HCT116 (cell line): ENCODE measurements at regions not wholly inside any gene's neighbourhood (a gene's known extent, or its start where the extent isn't known, plus 50 kb on each side); places are given as distances from the start of the nearest gene placed in this dataset.

Experiments
- ATAC-seq: fragments of 200-7000 bp; cut with Tn5 transposase; 2 replicates; pipeline ENCODE4 v1.9.1; 2020; ENCODE audit warnings: mild to moderate bottlenecking, moderate library complexity
- BruUV-seq: library from RNA; stranded (reverse); fragments of 400-500 nt; replicated peaks from 2 replicates; lab custom pipeline; 2021; lab: Mats Ljungman, UMichigan
- CTCF ChIA-PET: fragments of 300-600 bp; sonication (Branson Sonifier 250); formaldehyde crosslinking; loops from one replicate; lab custom pipeline; 2021; ENCODE audit warnings: antibody characterized with exemption; lab: Charles Lee
- POLR2A ChIA-PET: fragments of 300-600, 350-600 bp; sonication (Branson Sonifier 250); formaldehyde crosslinking; loops from one replicate; lab custom pipeline; 2021; ENCODE audit warnings: antibody characterized with exemption; lab: Charles Lee
- RAD21 ChIA-PET, 2 experiments: fragments of 300-600 bp; sonication (Branson Sonifier 250); formaldehyde crosslinking; loops; one replicate each; lab custom pipeline; 2023; ENCODE audit warnings: low total read pairs in 2 of 2; ENCODE audit not compliant: uncharacterized antibody in 2 of 2, unreplicated experiment in 2 of 2, low non-redundant PET in 1 of 2; lab: Charles Lee
- DNase-seq: peaks from one replicate; pipeline ENCODE4 v3.0.0-alpha.2; 2010; ENCODE audit warnings: low read depth, low spot score
- H2AFZ ChIP-seq: fragments of 200-600 bp; shearing (Covaris generic), sonication (generic); 2 replicates; pipeline ENCODE4 v1.6.1; 2017; ENCODE audit warnings: low read depth, mixed run types, mixed read lengths, antibody characterized with exemption, low read length; ENCODE audit not compliant: poor library complexity, severe bottlenecking
- H3K27ac ChIP-seq: 2 replicates; pipeline ENCODE4 v1.5.1; 2012; ENCODE audit warnings: low read depth, low read length
- H3K27me3 ChIP-seq: fragments of 200-600 bp; sonication (generic); 2 replicates; pipeline ENCODE4 v1.6.1; 2016; ENCODE audit warnings: mixed run types, low read length, mixed read lengths; ENCODE audit not compliant: insufficient read depth
- H3K36me3 ChIP-seq, 2 experiments: fragments of 200-500 bp in 1 of 2; fragments of 200-600 bp in 1 of 2; sonication (Bioruptor generic) in 1 of 2; sonication (generic) in 1 of 2; 2 replicates each; pipeline versions ENCODE4 v1.5.1 to v1.6.1; 2014 to 2016; ENCODE audit warnings: low read length in 2 of 2, inconsistent platforms in 1 of 2, mixed read lengths in 1 of 2, mixed run types in 1 of 2; ENCODE audit not compliant: insufficient read depth in 2 of 2, control insufficient read depth in 1 of 2
- H3K4me1 ChIP-seq, 2 experiments: fragments of 200-600 bp in 1 of 2; sonication (generic) in 1 of 2; 2 replicates each; pipeline versions ENCODE4 v1.5.1 to v1.6.1; 2012 to 2017; ENCODE audit warnings: low read length in 2 of 2, inconsistent platforms in 1 of 2, mild to moderate bottlenecking in 1 of 2, mixed read lengths in 1 of 2, mixed run types in 1 of 2, moderate library complexity in 1 of 2; ENCODE audit not compliant: insufficient read depth in 2 of 2, control insufficient read depth in 1 of 2
- H3K4me2 ChIP-seq: fragments of 200-600 bp; sonication (generic); 2 replicates; pipeline ENCODE4 v1.6.1; 2017; ENCODE audit warnings: mixed run types, low read length, mixed read lengths
- H3K4me3 ChIP-seq, 2 experiments: fragments of 200-600 bp in 1 of 2; sonication (generic) in 1 of 2; replicated peaks in 1 of 2; 2 replicates each; pipeline ENCODE4 v1.5.1; 2011 to 2016; ENCODE audit warnings: low read length in 2 of 2, control low read depth in 1 of 2, low read depth in 1 of 2, mild to moderate bottlenecking in 1 of 2, mixed read lengths in 1 of 2, mixed run types in 1 of 2
- H3K79me2 ChIP-seq: fragments of 200-600 bp; sonication (generic); 2 replicates; pipeline ENCODE4 v1.6.1; 2017; ENCODE audit warnings: mild to moderate bottlenecking, mixed run types, low read length, moderate library complexity, mixed read lengths; ENCODE audit not compliant: insufficient read depth
- H3K9ac ChIP-seq: fragments of 200-600 bp; sonication (generic); 2 replicates; pipeline ENCODE4 v1.6.1; 2016; ENCODE audit warnings: low read length, mixed read lengths
- H3K9me2 ChIP-seq: fragments of 200-600 bp; sonication (generic), shearing (Covaris generic); 2 replicates; pipeline ENCODE4 v1.6.1; 2017; ENCODE audit warnings: mixed run types, mild to moderate bottlenecking, moderate library complexity; ENCODE audit not compliant: insufficient read depth
- H3K9me3 ChIP-seq, 2 experiments: fragments of 200-500 bp in 1 of 2; fragments of 200-600 bp in 1 of 2; sonication (Bioruptor generic) in 1 of 2; sonication (generic) in 1 of 2; 2 replicates each; pipeline ENCODE4 v1.6.1; 2014 to 2017; ENCODE audit warnings: low read length in 2 of 2, mixed read lengths in 2 of 2, inconsistent platforms in 1 of 2, low read depth in 1 of 2, mild to moderate bottlenecking in 1 of 2, mixed run types in 1 of 2, moderate library complexity in 1 of 2; ENCODE audit not compliant: control insufficient read depth in 1 of 2, insufficient read depth in 1 of 2
- H4K20me1 ChIP-seq: fragments of 200-600 bp; sonication (generic), shearing (Covaris generic); 2 replicates; pipeline ENCODE4 v1.6.1; 2017; ENCODE audit warnings: mixed run types, mild to moderate bottlenecking, moderate library complexity; ENCODE audit not compliant: insufficient read depth
- CBX3 ChIP-seq: IDR thresholded peaks from 2 replicates; pipeline ENCODE4 v1.6.1; 2012; ENCODE audit warnings: low read depth
- CEBPB ChIP-seq: IDR thresholded peaks from 2 replicates; pipeline ENCODE4 v1.6.1; 2012; ENCODE audit warnings: low read depth
- EGR1 ChIP-seq: IDR thresholded peaks from 2 replicates; pipeline ENCODE4 v1.6.1; 2012; ENCODE audit warnings: low read depth
- ELF1 ChIP-seq: IDR thresholded peaks from 2 replicates; pipeline ENCODE4 v1.6.1; 2012; ENCODE audit warnings: low read depth, borderline replicate concordance
- EZH2 ChIP-seq: fragments of 200-600 bp; sonication (generic); IDR thresholded peaks from 2 replicates; pipeline ENCODE4 v1.6.1; 2017; ENCODE audit warnings: antibody characterized with exemption, mixed run types
- EZH2phosphoT487 ChIP-seq: fragments of 200-600 bp; IDR thresholded peaks from 2 replicates; pipeline ENCODE4 v1.6.1; 2018; ENCODE audit warnings: antibody characterized with exemption, borderline replicate concordance
- FOSL1 ChIP-seq: IDR thresholded peaks from 2 replicates; pipeline ENCODE4 v1.6.1; 2012; ENCODE audit warnings: low read depth
- JUND ChIP-seq: IDR thresholded peaks from 2 replicates; pipeline ENCODE4 v1.6.1; 2012
- POLR2A ChIP-seq: IDR thresholded peaks from 2 replicates; pipeline ENCODE4 v1.7.0; 2011; ENCODE audit warnings: borderline replicate concordance; ENCODE audit not compliant: insufficient read depth, insufficient read length; ENCODE audit errors: extremely low read depth
- POLR2AphosphoS5 ChIP-seq: IDR thresholded peaks from 2 replicates; pipeline ENCODE4 v1.6.1; 2011; ENCODE audit warnings: mild to moderate bottlenecking, low read depth, low read length, moderate library complexity
- SP1 ChIP-seq: IDR thresholded peaks from 2 replicates; pipeline ENCODE4 v1.6.1; 2012; ENCODE audit warnings: low read depth
- YY1 ChIP-seq: IDR thresholded peaks from 2 replicates; pipeline ENCODE4 v1.6.1; 2011; ENCODE audit warnings: low read length, low read depth, moderate library complexity, mild to moderate bottlenecking; ENCODE audit not compliant: insufficient replicate concordance; ENCODE audit errors: extremely low read depth
- ZFX ChIP-seq: fragments of 450-650 bp; IDR thresholded peaks from 2 replicates; pipeline ENCODE4 v1.6.1; 2017
- ZNF274 ChIP-seq: fragments of 200-500 bp; sonication (Bioruptor generic); IDR thresholded peaks from 2 replicates; pipeline ENCODE4 v1.6.1; 2014; ENCODE audit warnings: mild to moderate bottlenecking, low read depth, low read length, inconsistent platforms
- intact Hi-C: fragments of 100-400 bp; cut with micrococcal nuclease; formaldehyde crosslinking; loops from 2 replicates; pipeline ENCODE4 v1.10.0; 2022
- TF ChIP-seq, protein P1 (sequence below): IDR thresholded peaks from 2 replicates; pipeline ENCODE4 v1.6.1; 2011; ENCODE audit warnings: mild to moderate bottlenecking, low read length, moderate library complexity; ENCODE audit not compliant: insufficient replicate concordance; ENCODE audit errors: extremely low read depth
- TF ChIP-seq, protein P2 (sequence below), 3 experiments: fragments of 200-600 bp in 1 of 3; sonication (generic) in 1 of 3; IDR thresholded peaks in 2 of 3; conservative IDR thresholded peaks in 1 of 3; 2 replicates each; pipeline ENCODE4 v1.5.1; 2012 to 2017; ENCODE audit warnings: low read depth in 2 of 3, low read length in 2 of 3, antibody characterized with exemption in 1 of 3, borderline replicate concordance in 1 of 3, control low read depth in 1 of 3, mild to moderate bottlenecking in 1 of 3, mixed read lengths in 1 of 3, mixed run types in 1 of 3, moderate library complexity in 1 of 3; ENCODE audit not compliant: insufficient read depth in 1 of 3
- TF ChIP-seq, protein P3 (sequence below): IDR thresholded peaks from 2 replicates; pipeline ENCODE4 v1.6.1; 2012
- TF ChIP-seq, protein P4 (sequence below): IDR thresholded peaks from 2 replicates; pipeline ENCODE4 v1.6.1; 2012

DNA sequence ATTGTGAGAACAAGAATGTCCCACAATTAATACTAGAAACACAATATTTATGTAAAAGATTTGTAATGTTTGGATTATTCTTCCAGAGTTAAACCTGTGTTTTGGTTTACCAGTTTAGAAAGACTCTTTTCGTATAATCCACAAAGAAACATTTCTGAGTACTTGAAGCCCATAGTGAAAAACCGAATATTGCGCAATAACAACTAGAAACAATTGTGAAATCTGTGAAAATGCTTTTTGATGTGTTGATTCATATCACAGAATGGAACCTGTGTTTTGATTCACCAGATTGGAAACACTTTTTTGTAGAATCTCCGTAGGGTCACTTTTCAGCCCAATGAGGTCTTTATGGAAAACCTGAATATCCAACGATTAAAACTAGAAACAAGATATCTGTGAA, 386.2 kb downstream of the PRDM9 start:
- intact Hi-C loops, result no loop called here

DNA sequence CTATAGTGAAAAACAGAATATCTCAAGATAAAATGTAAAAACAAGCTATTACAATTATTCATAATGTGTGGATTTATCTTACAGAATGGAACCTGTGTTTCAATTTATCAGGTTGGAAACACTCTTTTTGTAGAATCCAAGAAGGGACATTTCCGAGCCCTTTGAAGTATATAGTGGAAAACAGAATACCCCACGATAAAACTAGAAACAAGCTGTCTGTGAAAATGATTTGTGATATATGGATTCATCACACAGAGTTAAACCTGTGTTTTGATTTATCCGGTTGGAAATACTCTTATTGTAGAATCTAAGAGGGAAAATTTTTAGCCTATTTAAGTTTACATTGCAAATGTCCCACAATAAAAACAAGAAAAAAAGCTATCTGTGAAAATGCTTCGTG, 388.2 kb downstream of the PRDM9 start:
- ChIA-PET RAD21 (no interaction called here), CTCF (no interaction called here), POLR2A (no interaction called here)
- H4K20me1 ChIP-seq, result no peaks in the 10 kb centered on the region
- no peak overlapping the region for H3K9ac ChIP-seq
- H3K9me2 ChIP-seq, result no peaks in the 10 kb centered on the region
- no peaks in the 10 kb centered on the region for H3K36me3 ChIP-seq
- BruUV-seq, result no TSS peak
- ATAC-seq (no peak), DNase-seq (no peak)
- H3K27me3 ChIP-seq, result no peaks in the 10 kb centered on the region
- no peak overlapping the region for H3K4me2 ChIP-seq
- no peaks in the 10 kb centered on the region for H3K4me1 ChIP-seq
- no peak overlapping the region for H3K27ac ChIP-seq
- intact Hi-C loops, result no loop called here
- H3K4me3 ChIP-seq, result no peak overlapping the region
- H3K79me2 ChIP-seq, result no peaks in the 10 kb centered on the region
- no peak overlapping the region for H2AFZ ChIP-seq
- H3K9me3 ChIP-seq, result peaks cover 5 to 54% of the 10 kb centered on the region in 2 experiments; a peak in 2 of 4 replicates
- TF ChIP-seq FOSL1 (no peak), EZH2phosphoT487 (no peak), EGR1 (no peak), YY1 (no peak), EZH2 (no peak), POLR2A (no peak), CBX3 (no peak), SP1 (no peak), ELF1 (no peak), ZFX (no peak), JUND (no peak), ZNF274 (no peak), POLR2AphosphoS5 (no peak)
- TF ChIP-seq, protein P1, sequence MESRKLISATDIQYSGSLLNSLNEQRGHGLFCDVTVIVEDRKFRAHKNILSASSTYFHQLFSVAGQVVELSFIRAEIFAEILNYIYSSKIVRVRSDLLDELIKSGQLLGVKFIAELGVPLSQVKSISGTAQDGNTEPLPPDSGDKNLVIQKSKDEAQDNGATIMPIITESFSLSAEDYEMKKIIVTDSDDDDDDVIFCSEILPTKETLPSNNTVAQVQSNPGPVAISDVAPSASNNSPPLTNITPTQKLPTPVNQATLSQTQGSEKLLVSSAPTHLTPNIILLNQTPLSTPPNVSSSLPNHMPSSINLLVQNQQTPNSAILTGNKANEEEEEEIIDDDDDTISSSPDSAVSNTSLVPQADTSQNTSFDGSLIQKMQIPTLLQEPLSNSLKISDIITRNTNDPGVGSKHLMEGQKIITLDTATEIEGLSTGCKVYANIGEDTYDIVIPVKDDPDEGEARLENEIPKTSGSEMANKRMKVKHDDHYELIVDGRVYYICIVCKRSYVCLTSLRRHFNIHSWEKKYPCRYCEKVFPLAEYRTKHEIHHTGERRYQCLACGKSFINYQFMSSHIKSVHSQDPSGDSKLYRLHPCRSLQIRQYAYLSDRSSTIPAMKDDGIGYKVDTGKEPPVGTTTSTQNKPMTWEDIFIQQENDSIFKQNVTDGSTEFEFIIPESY, result no peak
- TF ChIP-seq, protein P2, sequence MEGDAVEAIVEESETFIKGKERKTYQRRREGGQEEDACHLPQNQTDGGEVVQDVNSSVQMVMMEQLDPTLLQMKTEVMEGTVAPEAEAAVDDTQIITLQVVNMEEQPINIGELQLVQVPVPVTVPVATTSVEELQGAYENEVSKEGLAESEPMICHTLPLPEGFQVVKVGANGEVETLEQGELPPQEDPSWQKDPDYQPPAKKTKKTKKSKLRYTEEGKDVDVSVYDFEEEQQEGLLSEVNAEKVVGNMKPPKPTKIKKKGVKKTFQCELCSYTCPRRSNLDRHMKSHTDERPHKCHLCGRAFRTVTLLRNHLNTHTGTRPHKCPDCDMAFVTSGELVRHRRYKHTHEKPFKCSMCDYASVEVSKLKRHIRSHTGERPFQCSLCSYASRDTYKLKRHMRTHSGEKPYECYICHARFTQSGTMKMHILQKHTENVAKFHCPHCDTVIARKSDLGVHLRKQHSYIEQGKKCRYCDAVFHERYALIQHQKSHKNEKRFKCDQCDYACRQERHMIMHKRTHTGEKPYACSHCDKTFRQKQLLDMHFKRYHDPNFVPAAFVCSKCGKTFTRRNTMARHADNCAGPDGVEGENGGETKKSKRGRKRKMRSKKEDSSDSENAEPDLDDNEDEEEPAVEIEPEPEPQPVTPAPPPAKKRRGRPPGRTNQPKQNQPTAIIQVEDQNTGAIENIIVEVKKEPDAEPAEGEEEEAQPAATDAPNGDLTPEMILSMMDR (IDR thresholded peaks at IDR 0.05 in 2 of 3, conservative IDR thresholded peaks at IDR 0.05 in 1 of 3; ENCODE audit: borderline replicate concordance in 1 of 3, insufficient read depth in 1 of 3, low read depth in 2 of 3, low read length in 2 of 3), result no peak
- TF ChIP-seq, protein P3, sequence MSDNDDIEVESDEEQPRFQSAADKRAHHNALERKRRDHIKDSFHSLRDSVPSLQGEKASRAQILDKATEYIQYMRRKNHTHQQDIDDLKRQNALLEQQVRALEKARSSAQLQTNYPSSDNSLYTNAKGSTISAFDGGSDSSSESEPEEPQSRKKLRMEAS, result no peak
- TF ChIP-seq, protein P4, sequence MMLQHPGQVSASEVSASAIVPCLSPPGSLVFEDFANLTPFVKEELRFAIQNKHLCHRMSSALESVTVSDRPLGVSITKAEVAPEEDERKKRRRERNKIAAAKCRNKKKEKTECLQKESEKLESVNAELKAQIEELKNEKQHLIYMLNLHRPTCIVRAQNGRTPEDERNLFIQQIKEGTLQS, result no peak

More for the DNA sequence above, 386.2 kb downstream of the PRDM9 start:
- H3K36me3 ChIP-seq, result no peaks in the 10 kb centered on the region
- H3K9me3 ChIP-seq, result peaks cover 4 to 67% of the 10 kb centered on the region in 2 experiments; a peak in 3 of 4 replicates
- H3K4me1 ChIP-seq, result no peaks in the 10 kb centered on the region
- no peaks in the 10 kb centered on the region for H4K20me1 ChIP-seq
- BruUV-seq, result no TSS peak
- H3K9me2 ChIP-seq, result no peaks in the 10 kb centered on the region
- ATAC-seq, result no peak
- H3K9ac ChIP-seq, result no peak overlapping the region
- TF ChIP-seq POLR2A (no peak), POLR2AphosphoS5 (no peak), JUND (no peak), CEBPB (no peak), EZH2phosphoT487 (no peak)
- TF ChIP-seq, all 23 proteins: peak for 0
- Histone ChIP-seq H3K4me2 (no peak overlapping the region), H2AFZ (no peak overlapping the region), H3K27ac (no peak overlapping the region), H3K4me3 (no peak overlapping the region), H3K79me2 (no peaks in the 10 kb centered on the region), H3K27me3 (no peaks in the 10 kb centered on the region)
- no peak for DNase-seq
- RAD21 ChIA-PET, result no interaction called here
- POLR2A ChIA-PET, result no interaction called here
- CTCF ChIA-PET, result no interaction called here
